ENCODE measurements at regions not wholly inside any gene's neighbourhood (a gene's known extent, or its start where the extent isn't known, plus 50 kb on each side); places are given as distances from the start of the nearest gene placed in this dataset.

DNA sequence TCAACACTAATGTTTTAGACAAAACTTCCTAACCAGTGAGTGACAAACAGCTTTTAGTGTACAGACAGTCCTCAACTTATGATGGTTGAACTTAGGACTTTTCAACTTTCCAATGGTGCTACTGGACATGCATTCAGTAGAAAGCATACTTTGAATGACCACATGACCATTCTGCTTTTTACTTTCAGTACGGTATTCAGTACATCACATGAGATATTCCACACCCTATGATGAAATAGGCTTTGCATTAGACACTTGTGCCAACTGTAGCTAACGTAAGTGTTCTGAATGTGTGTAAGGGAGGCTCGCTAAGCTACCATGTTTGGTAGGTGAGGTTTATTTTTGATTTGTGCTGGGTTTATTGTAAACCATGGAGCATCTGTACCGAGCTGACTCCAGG lies 113.7 kb downstream of the WNT7A start:
- WGBS: 69% methylated on average over 4 of the region's 4 CpGs
- H3K27me3 ChIP-seq: peaks cover 12% of the 10 kb centered on the region
- no peaks in the 10 kb centered on the region for H3K4me1 ChIP-seq
- no peak for DNase-seq (ENCODE audit: low spot score in 2 of 2)
- no peaks in the 10 kb centered on the region for H3K9me3 ChIP-seq
- TF ChIP-seq POLR2AphosphoS5 (IDR thresholded peaks at IDR 0.05): no peak
- no peak for TF ChIP-seq POLR2A (IDR thresholded peaks at IDR 0.05)
- TF ChIP-seq EP300 (IDR thresholded peaks at IDR 0.05): no peak
- TF ChIP-seq, protein P1, sequence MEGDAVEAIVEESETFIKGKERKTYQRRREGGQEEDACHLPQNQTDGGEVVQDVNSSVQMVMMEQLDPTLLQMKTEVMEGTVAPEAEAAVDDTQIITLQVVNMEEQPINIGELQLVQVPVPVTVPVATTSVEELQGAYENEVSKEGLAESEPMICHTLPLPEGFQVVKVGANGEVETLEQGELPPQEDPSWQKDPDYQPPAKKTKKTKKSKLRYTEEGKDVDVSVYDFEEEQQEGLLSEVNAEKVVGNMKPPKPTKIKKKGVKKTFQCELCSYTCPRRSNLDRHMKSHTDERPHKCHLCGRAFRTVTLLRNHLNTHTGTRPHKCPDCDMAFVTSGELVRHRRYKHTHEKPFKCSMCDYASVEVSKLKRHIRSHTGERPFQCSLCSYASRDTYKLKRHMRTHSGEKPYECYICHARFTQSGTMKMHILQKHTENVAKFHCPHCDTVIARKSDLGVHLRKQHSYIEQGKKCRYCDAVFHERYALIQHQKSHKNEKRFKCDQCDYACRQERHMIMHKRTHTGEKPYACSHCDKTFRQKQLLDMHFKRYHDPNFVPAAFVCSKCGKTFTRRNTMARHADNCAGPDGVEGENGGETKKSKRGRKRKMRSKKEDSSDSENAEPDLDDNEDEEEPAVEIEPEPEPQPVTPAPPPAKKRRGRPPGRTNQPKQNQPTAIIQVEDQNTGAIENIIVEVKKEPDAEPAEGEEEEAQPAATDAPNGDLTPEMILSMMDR (IDR thresholded peaks at IDR 0.05): no peak
- no peak overlapping the region for H3K27ac ChIP-seq
- no peak overlapping the region for H3K4me3 ChIP-seq
- H3K36me3 ChIP-seq: no peaks in the 10 kb centered on the region

DNA sequence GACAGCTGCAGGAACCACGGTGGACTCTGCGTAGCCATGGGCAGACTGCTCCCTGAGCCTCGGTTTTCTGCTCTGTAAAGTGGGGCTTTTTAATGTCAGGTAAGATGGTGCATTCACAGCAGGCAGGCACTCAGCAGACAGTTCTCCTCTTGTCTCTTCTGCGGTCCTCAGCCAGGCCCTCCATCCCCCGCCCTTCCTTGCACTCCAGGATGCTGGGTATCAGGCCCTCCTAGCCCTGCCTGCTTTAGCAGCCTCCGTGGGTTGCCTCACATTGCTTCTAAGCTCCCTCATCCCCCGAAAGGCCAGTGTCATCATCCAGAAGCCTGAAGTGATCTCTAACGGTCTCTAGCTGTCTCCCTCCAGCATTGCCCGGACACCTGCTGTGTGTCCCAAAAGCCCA lies 115.7 kb downstream of the WNT7A start:
- Histone ChIP-seq H3K36me3 (no peaks in the 10 kb centered on the region), H3K9me3 (no peaks in the 10 kb centered on the region), H3K27ac (no peak overlapping the region), H3K27me3 (peaks cover 14% of the 10 kb centered on the region), H3K4me3 (no peak overlapping the region), H3K4me1 (no peaks in the 10 kb centered on the region)
- TF ChIP-seq POLR2A (IDR thresholded peaks at IDR 0.05) (no peak), POLR2AphosphoS5 (IDR thresholded peaks at IDR 0.05) (no peak), EP300 (IDR thresholded peaks at IDR 0.05) (no peak)
- TF ChIP-seq, protein P1 (IDR thresholded peaks at IDR 0.05): no peak
- no peak for DNase-seq (ENCODE audit: low spot score in 2 of 2)
- WGBS: 67% methylated on average over 9 of the region's 9 CpGs

DNA sequence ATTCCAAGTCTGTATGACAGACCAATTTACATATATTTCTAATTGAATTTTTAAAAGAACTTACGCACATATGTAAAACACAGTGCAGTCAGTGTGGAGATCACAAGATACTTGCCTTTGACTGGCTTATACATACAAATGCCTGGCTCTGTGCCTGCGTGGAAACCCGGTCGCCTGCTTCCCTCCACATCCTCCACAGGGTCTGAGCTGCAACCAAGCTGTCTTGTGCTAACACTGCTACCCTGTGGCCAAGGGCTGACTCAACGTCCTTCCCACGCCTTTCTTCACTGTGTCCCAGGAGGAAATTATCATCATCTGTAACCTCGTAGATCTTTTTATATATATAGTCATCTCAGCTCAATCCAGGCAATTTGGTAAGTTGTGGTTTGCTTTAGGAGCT lies 117.0 kb downstream of the WNT7A start:
- no peaks in the 10 kb centered on the region for H3K9me3 ChIP-seq
- WGBS: 67% methylated on average over 7 of the region's 7 CpGs
- no peak for TF ChIP-seq POLR2A (IDR thresholded peaks at IDR 0.05)
- no peak for TF ChIP-seq POLR2AphosphoS5 (IDR thresholded peaks at IDR 0.05)
- TF ChIP-seq, protein P1 (IDR thresholded peaks at IDR 0.05): no peak
- no peak for TF ChIP-seq EP300 (IDR thresholded peaks at IDR 0.05)
- H3K4me3 ChIP-seq: no peak overlapping the region
- H3K27ac ChIP-seq: no peak overlapping the region
- DNase-seq (ENCODE audit: low spot score in 2 of 2): no peak
- H3K36me3 ChIP-seq: no peaks in the 10 kb centered on the region
- H3K4me1 ChIP-seq: no peaks in the 10 kb centered on the region
- H3K27me3 ChIP-seq: peaks cover 18% of the 10 kb centered on the region

DNA sequence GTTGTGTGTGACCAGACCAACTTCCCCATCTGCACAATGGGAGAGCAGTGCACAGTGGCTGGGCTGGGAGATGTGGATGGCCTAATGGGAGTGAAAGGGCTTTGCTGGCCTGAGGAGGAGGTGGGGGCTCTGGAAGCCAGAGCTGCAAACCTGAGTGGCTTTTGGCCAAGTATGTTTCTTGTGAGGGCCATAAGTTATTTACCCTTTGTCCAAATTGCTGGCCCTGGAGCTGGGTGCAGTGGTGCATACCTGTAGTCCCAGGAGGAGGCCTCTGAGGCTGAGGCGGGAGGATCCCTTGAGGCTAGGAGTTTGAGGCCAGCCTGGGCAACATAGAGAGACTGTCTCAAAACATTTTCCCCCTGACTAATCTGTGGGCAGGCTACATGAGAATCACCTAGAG lies 129.1 kb downstream of the WNT7A start:
- 86% methylated on average over 1 of the region's 1 CpG for WGBS
- TF ChIP-seq EP300 (IDR thresholded peaks at IDR 0.05) (no peak), POLR2AphosphoS5 (IDR thresholded peaks at IDR 0.05) (no peak), POLR2A (IDR thresholded peaks at IDR 0.05) (no peak)
- TF ChIP-seq, protein P1 (IDR thresholded peaks at IDR 0.05): no peak
- H3K4me3 ChIP-seq: no peak overlapping the region
- DNase-seq (ENCODE audit: low spot score in 2 of 2): no peak
- no peak overlapping the region for H3K27ac ChIP-seq
- H3K4me1 ChIP-seq: no peaks in the 10 kb centered on the region
- H3K36me3 ChIP-seq: no peaks in the 10 kb centered on the region
- no peaks in the 10 kb centered on the region for H3K9me3 ChIP-seq
- peaks cover 15% of the 10 kb centered on the region for H3K27me3 ChIP-seq

DNA sequence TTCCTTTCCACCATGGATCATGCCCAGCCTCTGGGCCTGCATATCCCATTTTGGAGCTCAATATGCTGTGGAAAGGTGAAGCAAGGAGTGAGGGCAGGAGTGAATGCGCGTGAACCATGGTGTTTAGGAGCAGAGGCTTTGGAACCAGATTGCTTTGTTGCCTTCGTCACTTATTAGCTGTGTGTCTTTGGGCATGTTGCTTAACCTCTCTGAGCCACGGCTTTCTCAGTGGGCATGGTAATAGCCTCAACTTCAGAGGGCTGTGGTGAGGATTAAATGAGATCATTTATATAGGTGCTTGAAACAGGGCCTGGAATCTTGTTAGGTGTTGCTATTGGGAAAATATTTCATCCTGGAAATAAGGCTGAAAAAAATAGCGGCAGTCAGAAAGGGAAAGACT lies 129.7 kb downstream of the WNT7A start:
- no peaks in the 10 kb centered on the region for H3K4me1 ChIP-seq
- DNase-seq (ENCODE audit: low spot score in 2 of 2): no peak
- 73% methylated on average over 5 of the region's 5 CpGs for whole genome bisulfite sequencing
- H3K27ac ChIP-seq: no peak overlapping the region
- no peaks in the 10 kb centered on the region for H3K9me3 ChIP-seq
- TF ChIP-seq POLR2AphosphoS5 (IDR thresholded peaks at IDR 0.05): no peak
- TF ChIP-seq EP300 (IDR thresholded peaks at IDR 0.05): no peak
- TF ChIP-seq, protein P1 (IDR thresholded peaks at IDR 0.05): no peak
- no peak for TF ChIP-seq POLR2A (IDR thresholded peaks at IDR 0.05)
- H3K36me3 ChIP-seq: no peaks in the 10 kb centered on the region
- peaks cover 15% of the 10 kb centered on the region for H3K27me3 ChIP-seq
- H3K4me3 ChIP-seq: no peak overlapping the region
